NCI-H2107 (cell line): ENCODE measurements at regions not wholly inside any gene's neighbourhood (a gene's known extent, or its start where the extent isn't known, plus 50 kb on each side); places are given as distances from the start of the nearest gene placed in this dataset.

Source experiments
- DNase-seq: peaks from one replicate; lab custom pipeline; 2025; lab: John Stamatoyannopoulos, UW

- no peak for DNase-seq
Observed at GRCh38 chr15:97890307-97890706, 70.2 kb upstream of the ARRDC4 start.

- DNase-seq, result no peak
Observed at GRCh38 chr15:97892167-97892938, 68.2 kb upstream of the ARRDC4 start.

GRCh38 chr15:97893967-97894366 is 66.5 kb upstream of the ARRDC4 start:
- no peak for DNase-seq

GRCh38 chr15:97899981-97900380 is 60.5 kb upstream of the ARRDC4 start:
- DNase-seq, result no peak

- DNase-seq, result no peak
Observed at GRCh38 chr15:97902140-97902780, 58.2 kb upstream of the ARRDC4 start.

GRCh38 chr15:97903560-97903959 is 56.9 kb upstream of the ARRDC4 start:
- no peak for DNase-seq

GRCh38 chr15:97903971-97904572 is 56.4 kb upstream of the ARRDC4 start:
- no peak for DNase-seq

- no peak for DNase-seq
Observed at GRCh38 chr15:97909291-97909891, 51.1 kb upstream of the ARRDC4 start.
